Astrocyte (in vitro differentiated cells and primary cell): ENCODE measurements at regions not wholly inside any gene's neighbourhood (a gene's known extent, or its start where the extent isn't known, plus 50 kb on each side); places are given as distances from the start of the nearest gene placed in this dataset.
"Not testable (repeated sequence)": the region's sequence is repeated elsewhere in the genome, so short reads cannot be mapped to it uniquely, and the experiment has no call there.

ENCODE experiments used
- CTCF ChIP-seq: IDR thresholded peaks from 2 replicates; pipeline ENCODE4 v1.5.1; 2011; ENCODE audit warnings: low read depth, mild to moderate bottlenecking, inconsistent platforms, low read length, moderate library complexity; ENCODE audit not compliant: insufficient read depth
- EZH2 ChIP-seq: IDR thresholded peaks from 2 replicates; pipeline ENCODE4 v1.6.1; 2012; ENCODE audit warnings: mild to moderate bottlenecking, low read length, inconsistent platforms; ENCODE audit not compliant: insufficient read depth

- TF ChIP-seq CTCF, EZH2: not testable (repeated sequence)
Observed at GRCh38 chr11:95610185-95610584, 179.4 kb downstream of the FAM76B start.
